ENCODE measurements at regions not wholly inside any gene's neighbourhood (a gene's known extent, or its start where the extent isn't known, plus 50 kb on each side); places are given as distances from the start of the nearest gene placed in this dataset.

DNA sequence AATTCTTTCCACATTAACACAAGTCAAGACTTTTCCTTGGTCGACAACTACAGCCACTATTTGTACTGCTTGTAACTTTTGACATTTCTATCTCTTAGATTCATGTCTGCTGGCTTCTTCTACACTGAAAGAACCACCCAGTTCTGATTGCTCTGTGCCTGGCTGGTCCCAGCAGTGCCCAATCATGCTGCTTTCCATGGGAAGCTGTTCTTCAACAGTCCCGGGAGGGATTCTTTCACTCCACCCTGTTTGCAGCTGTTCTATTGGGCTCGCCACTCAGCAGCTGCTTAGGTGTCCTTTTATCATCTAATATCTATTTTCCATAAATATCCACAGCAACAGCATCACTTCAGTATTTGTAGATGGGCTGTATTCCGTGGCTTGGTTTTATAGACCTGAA, 471.1 kb upstream of the SMIM21 start:
- DNase-seq (ENCODE audit: low spot score): no peak

DNA sequence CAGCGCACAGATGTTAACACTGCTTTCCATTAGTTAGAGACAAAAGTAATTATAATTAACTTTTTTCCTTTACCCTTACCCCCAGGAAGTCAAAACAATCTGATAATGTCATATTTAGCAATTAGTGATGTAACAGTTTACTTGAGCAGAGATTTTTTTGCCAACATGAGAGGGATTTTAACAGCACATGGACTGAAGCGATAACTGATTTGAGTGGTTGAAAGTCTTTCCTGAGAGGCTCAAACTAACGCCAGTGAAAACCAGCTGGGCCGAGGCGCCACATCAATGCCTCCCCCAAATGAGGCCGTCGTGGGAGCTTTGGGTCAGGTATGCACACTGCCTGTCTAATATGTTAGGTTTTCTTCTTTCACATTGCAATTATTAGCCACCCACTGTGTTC, 469.9 kb upstream of the SMIM21 start:
- no peak for DNase-seq (ENCODE audit: low spot score)

- DNase-seq (ENCODE audit: low spot score): no peak
Observed at GRCh38 chr18:75896865-75897264, 469.4 kb upstream of the SMIM21 start.

- no peak for DNase-seq (ENCODE audit: low spot score)
Observed at GRCh38 chr18:75895135-75895534, 467.6 kb upstream of the SMIM21 start.

- DNase-seq (ENCODE audit: low spot score): no peak
Observed at GRCh38 chr18:75884728-75885127, 457.2 kb upstream of the SMIM21 start.

GRCh38 chr18:75880925-75881504, 453.5 kb upstream of the SMIM21 start:
- no peak for DNase-seq (ENCODE audit: low spot score)

DNA sequence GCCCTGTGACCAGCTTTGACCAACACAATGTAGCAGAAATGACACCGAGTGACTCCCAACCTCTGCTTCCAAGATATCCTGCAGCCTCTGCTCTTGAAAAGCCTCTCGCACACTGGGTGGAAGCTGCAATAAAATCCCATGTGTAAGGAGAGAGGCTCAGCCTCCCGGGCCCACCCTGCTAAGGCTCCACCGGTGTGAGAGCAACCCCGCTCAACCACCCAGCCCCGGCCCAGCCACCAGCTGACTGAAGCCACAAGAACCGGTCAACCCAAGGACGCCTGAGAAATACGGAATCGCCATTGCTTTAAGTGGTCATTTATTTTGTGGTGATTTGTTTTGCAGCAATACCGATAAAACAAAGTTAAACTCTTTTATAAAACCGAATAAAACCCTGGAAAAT, 452.8 kb upstream of the SMIM21 start:
- no peak for DNase-seq (ENCODE audit: low spot score)

DNA sequence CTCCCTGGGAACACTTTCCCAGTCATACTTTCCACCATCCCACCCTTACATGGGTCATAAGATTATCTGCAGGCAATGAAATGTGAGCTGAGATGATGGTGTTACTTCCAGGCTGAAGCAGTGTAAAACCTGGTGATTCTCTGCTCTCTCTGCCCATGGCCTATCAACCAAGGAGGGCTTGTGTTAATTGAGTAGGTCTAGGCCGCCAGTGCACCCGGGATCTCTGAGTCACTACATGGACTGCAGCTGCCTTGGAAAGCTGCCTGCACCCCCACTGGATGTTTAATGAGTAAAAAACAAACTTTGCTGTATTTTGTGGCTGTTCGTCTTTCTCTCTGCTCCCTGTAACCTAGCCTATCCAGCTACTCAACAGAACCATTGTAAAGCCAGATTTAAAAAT, 451.7 kb upstream of the SMIM21 start:
- no peak for DNase-seq (ENCODE audit: low spot score)

- no peak for DNase-seq (ENCODE audit: low spot score)
Observed at GRCh38 chr18:75875559-75875958, 448.1 kb upstream of the SMIM21 start.

GRCh38 chr18:75874401-75875089, 447.0 kb upstream of the SMIM21 start:
- DNase-seq (ENCODE audit: low spot score): no peak

DNA sequence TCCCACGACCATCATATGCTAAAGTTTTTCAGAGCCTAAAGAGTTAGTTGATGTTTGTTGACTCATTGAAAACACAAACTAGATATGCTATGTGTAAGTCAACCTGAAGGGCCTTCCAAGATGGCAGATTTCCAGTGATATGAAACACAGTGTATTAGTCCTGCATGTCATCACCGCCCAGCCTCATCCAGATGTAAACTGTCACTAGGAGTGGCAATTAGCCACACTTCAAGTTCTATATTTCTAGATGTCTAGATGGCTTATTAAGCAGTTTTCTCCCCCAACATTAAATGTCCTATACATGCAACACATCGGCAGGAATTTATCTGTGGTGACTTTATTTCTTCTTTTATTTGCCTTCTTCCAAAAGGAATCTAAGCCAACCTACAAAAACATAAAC, 444.1 kb upstream of the SMIM21 start:
- no peak for DNase-seq (ENCODE audit: low spot score)

- DNase-seq (ENCODE audit: low spot score): no peak
Observed at GRCh38 chr18:75869162-75869561, 441.7 kb upstream of the SMIM21 start.

DNA sequence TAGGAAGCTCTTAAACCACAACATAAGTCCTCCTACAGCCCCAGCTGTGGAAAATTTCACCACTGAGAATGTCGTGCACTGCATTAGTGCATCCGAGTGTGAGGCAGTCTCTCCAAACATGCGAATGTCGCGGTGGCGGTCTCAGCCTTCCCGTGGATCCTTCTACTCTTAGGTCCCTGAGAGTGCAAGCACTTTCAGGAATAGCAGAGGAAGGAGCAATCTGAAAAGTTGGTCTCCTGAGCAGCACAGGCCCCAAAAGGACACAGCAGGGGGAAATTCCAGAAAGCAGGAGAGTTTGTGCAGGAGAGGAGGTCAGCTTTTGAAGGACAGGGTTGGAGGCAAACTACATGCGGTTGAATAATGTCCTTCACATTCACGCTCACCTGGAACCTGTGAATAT, 440.5 kb upstream of the SMIM21 start:
- no peak for DNase-seq (ENCODE audit: low spot score)

GRCh38 chr18:75865639-75866038, 438.1 kb upstream of the SMIM21 start:
- DNase-seq (ENCODE audit: low spot score): no peak

- no peak for DNase-seq (ENCODE audit: low spot score)
Observed at GRCh38 chr18:75864816-75865215, 437.3 kb upstream of the SMIM21 start.

- no peak for DNase-seq (ENCODE audit: low spot score)
Observed at GRCh38 chr18:75863696-75864095, 436.2 kb upstream of the SMIM21 start.

GRCh38 chr18:75862458-75862857, 435.0 kb upstream of the SMIM21 start:
- no peak for DNase-seq (ENCODE audit: low spot score)

- DNase-seq (ENCODE audit: low spot score): no peak
Observed at GRCh38 chr18:75860166-75860565, 432.7 kb upstream of the SMIM21 start.

DNA sequence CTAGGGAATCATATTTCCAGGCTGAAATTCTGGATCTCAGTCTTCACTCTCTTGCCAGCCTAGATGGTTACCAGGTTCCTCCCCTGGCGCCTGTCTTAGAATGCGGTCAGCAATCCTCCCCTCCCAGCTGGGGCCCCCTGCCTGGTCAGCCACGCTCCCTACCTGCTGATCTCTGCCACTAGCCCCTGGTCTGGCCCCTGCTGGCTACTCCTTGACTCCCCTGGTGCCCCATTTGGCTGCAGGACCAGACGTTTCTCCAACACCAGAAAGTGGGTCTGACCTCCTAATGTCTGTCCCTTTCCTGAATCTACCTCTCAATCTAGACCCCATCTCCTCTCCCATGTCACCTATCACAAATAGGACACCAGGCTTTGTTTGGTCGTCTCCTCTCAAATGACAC, 432.0 kb upstream of the SMIM21 start:
- DNase-seq (ENCODE audit: low spot score): no peak

- no peak for DNase-seq (ENCODE audit: low spot score)
Observed at GRCh38 chr18:75858754-75859153, 431.3 kb upstream of the SMIM21 start.

GRCh38 chr18:75857558-75857957, 430.1 kb upstream of the SMIM21 start:
- DNase-seq (ENCODE audit: low spot score): no peak

- no peak for DNase-seq (ENCODE audit: low spot score)
Observed at GRCh38 chr18:75854808-75855207, 427.3 kb upstream of the SMIM21 start.

GRCh38 chr18:75854174-75854573, 426.7 kb upstream of the SMIM21 start:
- no peak for DNase-seq (ENCODE audit: low spot score)

DNA sequence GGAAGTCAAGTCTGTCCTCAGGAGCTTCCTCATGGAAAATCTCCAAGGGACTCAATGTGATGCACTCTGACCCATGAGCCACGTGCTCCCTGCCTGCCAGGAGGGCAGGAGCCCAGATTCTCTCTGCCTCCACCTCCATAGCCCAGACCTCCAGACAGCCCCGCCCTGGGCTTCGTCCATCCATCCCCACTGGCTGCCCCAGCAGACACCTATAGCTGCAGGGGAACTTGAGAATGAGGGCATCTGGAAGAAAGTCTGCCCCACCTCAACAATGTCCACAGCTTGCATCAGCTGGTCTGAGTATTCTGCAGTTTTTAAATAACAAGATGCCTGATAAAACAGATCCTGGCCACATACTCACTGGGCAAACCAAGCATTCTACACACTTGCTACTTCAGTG, 418.8 kb upstream of the SMIM21 start:
- DNase-seq (ENCODE audit: low spot score): no peak

All from CD4-positive, alpha-beta T cell treated with Interleukin-2 at 100 ng/mL for 4 hours (primary cell).